ENCODE measurements at regions not wholly inside any gene's neighbourhood (a gene's known extent, or its start where the extent isn't known, plus 50 kb on each side); places are given as distances from the start of the nearest gene placed in this dataset.

DNA sequence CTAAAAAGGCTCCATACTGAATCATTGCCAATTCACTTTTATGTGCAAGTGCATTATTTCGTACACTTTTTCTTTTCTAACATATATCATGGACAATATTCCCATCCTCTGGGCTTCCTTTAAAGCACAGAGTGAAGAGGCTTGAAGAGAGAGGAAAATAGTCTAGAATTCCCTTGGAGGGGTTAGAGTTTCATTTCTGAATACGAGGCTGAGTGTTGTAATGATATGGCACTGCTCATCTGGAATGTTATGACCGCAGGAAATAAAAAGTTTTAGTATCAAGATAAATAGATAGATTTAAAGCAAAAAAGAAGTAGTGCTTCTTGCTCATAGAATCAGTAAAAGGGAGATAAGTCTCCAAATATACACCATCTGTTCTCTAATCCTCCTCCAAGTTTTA, 412.3 kb upstream of the SLITRK1 start:
- Histone ChIP-seq H3K27me3 (replicated peaks; ENCODE audit: control insufficient read depth, insufficient read depth, low read length) (no peaks in the 10 kb centered on the region), H3K4me1 (peaks cover 13% of the 10 kb centered on the region; the same call in 1 of the 2 replicates), H3K9me3 (no peaks in the 10 kb centered on the region), H3K4me3 (ENCODE audit: low read depth, low read length) (no peak overlapping the region), H3K36me3 (ENCODE audit: control insufficient read depth, insufficient read depth, low read length) (no peaks in the 10 kb centered on the region)
- intact Hi-C loops (cut with micrococcal nuclease; ENCODE audit: unreplicated experiment), result no loop called here
- Mint-ChIP-seq H3K4me3 (ENCODE audit: unreplicated experiment) (no peak overlapping the region), H3K27ac (ENCODE audit: unreplicated experiment) (no peak overlapping the region), H3K9me3 (ENCODE audit: unreplicated experiment) (no peaks in the 10 kb centered on the region), H3K4me1 (ENCODE audit: low read depth, unreplicated experiment) (no peaks in the 10 kb centered on the region), H3K36me3 (ENCODE audit: insufficient read depth, unreplicated experiment) (no peaks in the 10 kb centered on the region), H3K27me3 (ENCODE audit: insufficient read depth, unreplicated experiment) (peaks cover 7% of the 10 kb centered on the region)
- no peak for DNase-seq
- ChIA-PET POLR2A (no interaction called here), CTCF (no interaction called here)
- BruUV-seq (replicated peaks), result no TSS peak
- TF ChIP-seq, protein P1, sequence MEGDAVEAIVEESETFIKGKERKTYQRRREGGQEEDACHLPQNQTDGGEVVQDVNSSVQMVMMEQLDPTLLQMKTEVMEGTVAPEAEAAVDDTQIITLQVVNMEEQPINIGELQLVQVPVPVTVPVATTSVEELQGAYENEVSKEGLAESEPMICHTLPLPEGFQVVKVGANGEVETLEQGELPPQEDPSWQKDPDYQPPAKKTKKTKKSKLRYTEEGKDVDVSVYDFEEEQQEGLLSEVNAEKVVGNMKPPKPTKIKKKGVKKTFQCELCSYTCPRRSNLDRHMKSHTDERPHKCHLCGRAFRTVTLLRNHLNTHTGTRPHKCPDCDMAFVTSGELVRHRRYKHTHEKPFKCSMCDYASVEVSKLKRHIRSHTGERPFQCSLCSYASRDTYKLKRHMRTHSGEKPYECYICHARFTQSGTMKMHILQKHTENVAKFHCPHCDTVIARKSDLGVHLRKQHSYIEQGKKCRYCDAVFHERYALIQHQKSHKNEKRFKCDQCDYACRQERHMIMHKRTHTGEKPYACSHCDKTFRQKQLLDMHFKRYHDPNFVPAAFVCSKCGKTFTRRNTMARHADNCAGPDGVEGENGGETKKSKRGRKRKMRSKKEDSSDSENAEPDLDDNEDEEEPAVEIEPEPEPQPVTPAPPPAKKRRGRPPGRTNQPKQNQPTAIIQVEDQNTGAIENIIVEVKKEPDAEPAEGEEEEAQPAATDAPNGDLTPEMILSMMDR (IDR thresholded peaks at IDR 0.05; ENCODE audit: insufficient read depth in 1 of 2, low read depth in 1 of 2, low read length in 1 of 2, severe bottlenecking in 1 of 2, unreplicated experiment in 1 of 2), result no peak

DNA sequence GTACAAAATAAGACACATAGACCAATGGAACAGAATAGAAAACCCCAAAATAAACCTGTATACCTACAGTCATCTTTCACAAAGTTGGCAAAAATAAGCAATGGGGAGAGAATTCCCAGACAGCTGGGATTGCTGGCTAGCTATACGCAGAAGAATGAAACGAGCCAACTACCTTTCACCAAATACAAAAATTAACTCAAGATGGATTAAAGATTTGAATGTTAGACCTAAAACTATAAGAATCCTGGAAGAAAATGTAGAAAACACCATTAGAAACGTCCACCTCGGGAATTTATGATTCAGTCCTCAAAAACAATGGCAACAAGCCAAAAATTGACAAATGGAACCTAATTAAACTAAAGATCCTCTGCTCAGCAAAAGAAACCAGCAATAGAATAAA, 408.1 kb upstream of the SLITRK1 start:
- no peaks in the 10 kb centered on the region for H3K36me3 Mint-ChIP-seq (ENCODE audit: insufficient read depth, unreplicated experiment)
- Histone ChIP-seq H3K9me3 (peaks cover 3% of the 10 kb centered on the region; the same call in 1 of the 2 replicates), H3K4me3 (ENCODE audit: low read depth, low read length) (no peak overlapping the region), H3K36me3 (ENCODE audit: control insufficient read depth, insufficient read depth, low read length) (no peaks in the 10 kb centered on the region), H3K4me1 (no peaks in the 10 kb centered on the region), H3K27me3 (replicated peaks; ENCODE audit: control insufficient read depth, insufficient read depth, low read length) (no peaks in the 10 kb centered on the region)
- H3K4me1 Mint-ChIP-seq (ENCODE audit: low read depth, unreplicated experiment), result no peaks in the 10 kb centered on the region
- H3K27ac Mint-ChIP-seq (ENCODE audit: unreplicated experiment), result no peak overlapping the region
- H3K4me3 Mint-ChIP-seq (ENCODE audit: unreplicated experiment), result no peak overlapping the region
- no peaks in the 10 kb centered on the region for H3K9me3 Mint-ChIP-seq (ENCODE audit: unreplicated experiment)
- intact Hi-C loops (cut with micrococcal nuclease; ENCODE audit: unreplicated experiment), result no loop called here
- BruUV-seq (replicated peaks), result no TSS peak
- CTCF ChIA-PET, result no interaction called here
- H3K27me3 Mint-ChIP-seq (ENCODE audit: insufficient read depth, unreplicated experiment), result peaks cover 7% of the 10 kb centered on the region
- POLR2A ChIA-PET, result no interaction called here
- no peak for DNase-seq
- TF ChIP-seq, protein P1 (IDR thresholded peaks at IDR 0.05; ENCODE audit: insufficient read depth in 1 of 2, low read depth in 1 of 2, low read length in 1 of 2, severe bottlenecking in 1 of 2, unreplicated experiment in 1 of 2), result no peak

DNA sequence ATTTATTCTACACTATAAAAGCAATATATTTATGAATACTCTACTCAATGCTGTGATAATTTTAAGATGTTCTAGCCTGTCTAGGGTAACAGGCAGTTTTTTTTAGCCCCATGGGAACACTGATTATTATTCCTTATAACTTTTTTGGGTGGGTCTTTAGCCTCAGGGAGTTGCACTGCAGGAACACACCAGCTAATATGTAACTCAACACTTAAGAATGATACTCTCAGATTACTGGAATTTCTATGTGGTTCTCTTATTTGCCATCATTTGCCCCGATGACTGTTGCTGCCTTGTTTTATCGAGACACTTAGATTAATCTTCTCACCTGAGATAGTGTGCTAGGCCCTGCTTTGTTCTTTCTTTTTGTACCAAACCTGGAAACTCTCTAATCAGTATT, 396.9 kb upstream of the SLITRK1 start:
- Mint-ChIP-seq H3K9me3 (ENCODE audit: unreplicated experiment) (no peaks in the 10 kb centered on the region), H3K4me3 (ENCODE audit: unreplicated experiment) (no peak overlapping the region), H3K36me3 (ENCODE audit: insufficient read depth, unreplicated experiment) (no peaks in the 10 kb centered on the region), H3K27me3 (ENCODE audit: insufficient read depth, unreplicated experiment) (no peaks in the 10 kb centered on the region), H3K27ac (ENCODE audit: unreplicated experiment) (no peak overlapping the region), H3K4me1 (ENCODE audit: low read depth, unreplicated experiment) (no peaks in the 10 kb centered on the region)
- ChIA-PET POLR2A (no interaction called here), CTCF (no interaction called here)
- DNase-seq, result no peak
- Histone ChIP-seq H3K36me3 (ENCODE audit: control insufficient read depth, insufficient read depth, low read length) (no peaks in the 10 kb centered on the region), H3K9me3 (no peaks in the 10 kb centered on the region), H3K4me3 (ENCODE audit: low read depth, low read length) (no peak overlapping the region), H3K4me1 (no peaks in the 10 kb centered on the region), H3K27me3 (replicated peaks; ENCODE audit: control insufficient read depth, insufficient read depth, low read length) (no peaks in the 10 kb centered on the region)
- intact Hi-C loops (cut with micrococcal nuclease; ENCODE audit: unreplicated experiment), result no loop called here
- TF ChIP-seq, protein P1 (IDR thresholded peaks at IDR 0.05; ENCODE audit: insufficient read depth in 1 of 2, low read depth in 1 of 2, low read length in 1 of 2, severe bottlenecking in 1 of 2, unreplicated experiment in 1 of 2), result no peak
- no TSS peak for BruUV-seq (replicated peaks)

Data from Caco-2 (cell line).